ENCODE measurements at regions not wholly inside any gene's neighbourhood (a gene's known extent, or its start where the extent isn't known, plus 50 kb on each side); places are given as distances from the start of the nearest gene placed in this dataset.

- TF ChIP-seq, protein P1, sequence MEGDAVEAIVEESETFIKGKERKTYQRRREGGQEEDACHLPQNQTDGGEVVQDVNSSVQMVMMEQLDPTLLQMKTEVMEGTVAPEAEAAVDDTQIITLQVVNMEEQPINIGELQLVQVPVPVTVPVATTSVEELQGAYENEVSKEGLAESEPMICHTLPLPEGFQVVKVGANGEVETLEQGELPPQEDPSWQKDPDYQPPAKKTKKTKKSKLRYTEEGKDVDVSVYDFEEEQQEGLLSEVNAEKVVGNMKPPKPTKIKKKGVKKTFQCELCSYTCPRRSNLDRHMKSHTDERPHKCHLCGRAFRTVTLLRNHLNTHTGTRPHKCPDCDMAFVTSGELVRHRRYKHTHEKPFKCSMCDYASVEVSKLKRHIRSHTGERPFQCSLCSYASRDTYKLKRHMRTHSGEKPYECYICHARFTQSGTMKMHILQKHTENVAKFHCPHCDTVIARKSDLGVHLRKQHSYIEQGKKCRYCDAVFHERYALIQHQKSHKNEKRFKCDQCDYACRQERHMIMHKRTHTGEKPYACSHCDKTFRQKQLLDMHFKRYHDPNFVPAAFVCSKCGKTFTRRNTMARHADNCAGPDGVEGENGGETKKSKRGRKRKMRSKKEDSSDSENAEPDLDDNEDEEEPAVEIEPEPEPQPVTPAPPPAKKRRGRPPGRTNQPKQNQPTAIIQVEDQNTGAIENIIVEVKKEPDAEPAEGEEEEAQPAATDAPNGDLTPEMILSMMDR (IDR thresholded peaks at IDR 0.05) = no peak
- no peak for TF ChIP-seq EZH2 (IDR thresholded peaks at IDR 0.05)
Observed at GRCh38 chr18:44597797-44598196, 82.9 kb upstream of the SETBP1 start.

All from neural progenitor cell (in vitro differentiated cells).